Lower lobe of right lung (tissue), 2 donors: ENCODE measurements at regions not wholly inside any gene's neighbourhood (a gene's known extent, or its start where the extent isn't known, plus 50 kb on each side); places are given as distances from the start of the nearest gene placed in this dataset.

Source experiments
- ATAC-seq, 2 donors: fragments of 200-7000 bp; cut with Tn5 transposase; one replicate each; pipeline ENCODE4 v1.9.1; 2020 to 2022; ENCODE audit warnings: mild to moderate bottlenecking in 2 of 2, moderate library complexity in 2 of 2
- DNase-seq: peaks from one replicate; pipeline ENCODE4 v3.0.0-alpha.2; 2020
- H3K27ac ChIP-seq: fragments of 200-600 bp; one replicate; pipeline ENCODE4 v1.8.0; 2022
- H3K27me3 ChIP-seq: fragments of 200-600 bp; one replicate; pipeline ENCODE4 v1.8.0; 2022; ENCODE audit warnings: low read depth
- H3K36me3 ChIP-seq: fragments of 200-600 bp; one replicate; pipeline ENCODE4 v1.8.0; 2022; ENCODE audit warnings: mild to moderate bottlenecking
- H3K4me1 ChIP-seq: fragments of 200-600 bp; one replicate; pipeline ENCODE4 v1.8.0; 2022
- H3K4me3 ChIP-seq: fragments of 200-600 bp; one replicate; pipeline ENCODE4 v1.8.0; 2022; ENCODE audit warnings: mild to moderate bottlenecking
- H3K9me3 ChIP-seq: fragments of 200-600 bp; one replicate; pipeline ENCODE4 v1.8.0; 2022
- intact Hi-C: fragments of 100-400 bp; cut with DNase I; formaldehyde crosslinking; loops from one replicate; pipeline ENCODE4 v1.11.0; 2022
- TF ChIP-seq, protein P1 (sequence below): fragments of 200-600 bp; IDR thresholded peaks from one replicate; pipeline ENCODE4 v1.8.0; 2022; ENCODE audit warnings: antibody characterized with exemption, mild to moderate bottlenecking
- donor health status: DM: no; HTN: yes; CAD: no; lungs with severe emphysema.

DNA sequence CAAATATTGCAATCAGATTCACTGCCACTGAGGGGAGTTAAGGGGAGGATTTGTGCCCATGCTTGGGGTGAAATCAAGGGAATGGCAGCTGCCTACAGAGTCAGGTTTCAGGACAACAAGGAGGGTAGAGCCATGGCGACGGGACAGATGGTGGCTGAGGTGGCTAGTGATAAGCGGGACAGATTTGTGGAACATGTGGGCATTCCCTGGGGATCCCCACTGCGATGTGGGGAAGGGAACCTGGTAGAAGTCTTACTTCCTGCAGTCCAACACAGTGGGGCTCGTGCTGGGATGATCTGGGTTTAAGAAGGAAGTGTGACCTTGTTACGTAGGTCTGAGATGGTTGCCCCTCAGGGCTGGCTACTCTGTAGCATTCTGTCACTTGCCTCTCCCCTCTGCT, 292.0 kb upstream of the JARID2 start:
- Histone ChIP-seq H3K9me3 (no peaks in the 10 kb centered on the region), H3K4me1 (no peaks in the 10 kb centered on the region), H3K4me3 (no peak overlapping the region), H3K27me3 (no peaks in the 10 kb centered on the region), H3K36me3 (no peaks in the 10 kb centered on the region), H3K27ac (no peak overlapping the region)
- ATAC-seq (no peak), DNase-seq (no peak)
- intact Hi-C loops, result no loop called here
- TF ChIP-seq, protein P1, sequence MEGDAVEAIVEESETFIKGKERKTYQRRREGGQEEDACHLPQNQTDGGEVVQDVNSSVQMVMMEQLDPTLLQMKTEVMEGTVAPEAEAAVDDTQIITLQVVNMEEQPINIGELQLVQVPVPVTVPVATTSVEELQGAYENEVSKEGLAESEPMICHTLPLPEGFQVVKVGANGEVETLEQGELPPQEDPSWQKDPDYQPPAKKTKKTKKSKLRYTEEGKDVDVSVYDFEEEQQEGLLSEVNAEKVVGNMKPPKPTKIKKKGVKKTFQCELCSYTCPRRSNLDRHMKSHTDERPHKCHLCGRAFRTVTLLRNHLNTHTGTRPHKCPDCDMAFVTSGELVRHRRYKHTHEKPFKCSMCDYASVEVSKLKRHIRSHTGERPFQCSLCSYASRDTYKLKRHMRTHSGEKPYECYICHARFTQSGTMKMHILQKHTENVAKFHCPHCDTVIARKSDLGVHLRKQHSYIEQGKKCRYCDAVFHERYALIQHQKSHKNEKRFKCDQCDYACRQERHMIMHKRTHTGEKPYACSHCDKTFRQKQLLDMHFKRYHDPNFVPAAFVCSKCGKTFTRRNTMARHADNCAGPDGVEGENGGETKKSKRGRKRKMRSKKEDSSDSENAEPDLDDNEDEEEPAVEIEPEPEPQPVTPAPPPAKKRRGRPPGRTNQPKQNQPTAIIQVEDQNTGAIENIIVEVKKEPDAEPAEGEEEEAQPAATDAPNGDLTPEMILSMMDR, result no peak

DNA sequence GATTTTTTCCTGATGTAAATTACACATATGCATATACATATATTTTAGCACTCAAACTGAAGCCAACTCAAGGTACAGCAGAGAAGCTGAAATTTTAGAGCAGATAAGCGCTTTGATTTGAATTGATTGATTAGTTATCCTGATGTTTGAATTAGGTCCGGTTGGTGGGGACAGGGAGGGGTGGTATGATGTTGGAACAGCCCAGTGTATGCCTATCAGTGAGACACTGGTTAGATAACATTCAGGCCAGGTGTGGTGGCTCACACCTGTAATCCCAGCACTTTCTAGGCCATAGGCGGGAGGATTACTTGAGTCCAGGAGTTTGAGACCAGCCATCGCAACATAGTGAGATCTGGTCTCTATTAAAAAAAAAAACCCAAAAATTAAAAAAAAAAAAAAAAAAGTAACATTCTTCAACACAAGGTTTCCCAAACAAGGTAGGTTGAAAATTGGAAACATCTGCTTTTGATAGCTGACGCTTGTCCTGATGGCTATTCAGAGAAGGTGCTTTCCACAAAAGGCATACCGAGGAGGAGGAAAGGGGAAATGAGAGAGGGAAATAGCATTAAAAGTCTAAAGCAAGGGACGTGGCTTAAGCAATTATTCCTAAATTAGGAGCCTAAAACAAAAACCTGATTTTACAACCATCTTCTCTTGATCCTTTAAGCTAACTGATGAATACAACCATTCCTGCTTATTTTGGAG, 288.4 kb upstream of the JARID2 start:
- no peaks in the 10 kb centered on the region for H3K27me3 ChIP-seq
- H3K27ac ChIP-seq, result no peak overlapping the region
- intact Hi-C loops, result no loop called here
- TF ChIP-seq, protein P1, result no peak
- DNase-seq, result no peak
- no peaks in the 10 kb centered on the region for H3K9me3 ChIP-seq
- no peak overlapping the region for H3K4me3 ChIP-seq
- ATAC-seq, result no peak
- H3K36me3 ChIP-seq, result no peaks in the 10 kb centered on the region
- no peaks in the 10 kb centered on the region for H3K4me1 ChIP-seq

DNA sequence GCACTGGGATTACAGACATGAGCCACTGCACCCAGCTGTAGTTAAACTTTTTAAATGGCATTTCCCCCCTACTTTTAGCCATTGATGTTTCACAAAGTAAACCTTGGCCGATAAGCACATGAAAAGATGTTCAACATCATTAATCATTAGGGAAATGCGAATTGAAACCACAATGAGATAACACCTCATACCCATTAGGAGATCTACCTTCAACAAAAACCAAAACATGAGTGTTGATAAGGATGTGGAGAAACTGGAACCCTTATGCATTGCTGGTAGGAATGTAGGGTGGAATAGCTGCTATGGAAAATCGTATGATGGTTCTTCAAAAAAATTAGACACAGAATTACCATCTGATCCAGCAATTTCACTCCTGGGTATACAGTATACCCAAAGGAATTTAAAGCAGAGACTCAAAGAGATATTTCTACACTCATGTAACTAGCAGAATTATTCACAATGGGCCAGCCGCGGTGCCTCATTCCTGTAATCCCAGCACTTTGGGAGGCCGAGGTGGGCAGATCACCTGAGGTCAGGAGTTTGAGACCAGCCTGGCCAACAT, 286.5 kb upstream of the JARID2 start:
- TF ChIP-seq, protein P1, result no peak
- Histone ChIP-seq H3K36me3 (no peaks in the 10 kb centered on the region), H3K9me3 (no peaks in the 10 kb centered on the region), H3K27me3 (no peaks in the 10 kb centered on the region), H3K4me3 (no peak overlapping the region), H3K4me1 (no peaks in the 10 kb centered on the region), H3K27ac (no peak overlapping the region)
- ATAC-seq, result no peak
- DNase-seq, result no peak
- intact Hi-C loops, result no loop called here

- intact Hi-C loops, result no loop called here
- Histone ChIP-seq H3K27ac (no peak overlapping the region), H3K9me3 (no peaks in the 10 kb centered on the region), H3K4me1 (no peaks in the 10 kb centered on the region), H3K27me3 (no peaks in the 10 kb centered on the region), H3K36me3 (no peaks in the 10 kb centered on the region), H3K4me3 (no peak overlapping the region)
- TF ChIP-seq, protein P1, result no peak
- no peak for DNase-seq
- no peak for ATAC-seq
Observed at GRCh38 chr6:14964556-14965270, 281.2 kb upstream of the JARID2 start.

DNA sequence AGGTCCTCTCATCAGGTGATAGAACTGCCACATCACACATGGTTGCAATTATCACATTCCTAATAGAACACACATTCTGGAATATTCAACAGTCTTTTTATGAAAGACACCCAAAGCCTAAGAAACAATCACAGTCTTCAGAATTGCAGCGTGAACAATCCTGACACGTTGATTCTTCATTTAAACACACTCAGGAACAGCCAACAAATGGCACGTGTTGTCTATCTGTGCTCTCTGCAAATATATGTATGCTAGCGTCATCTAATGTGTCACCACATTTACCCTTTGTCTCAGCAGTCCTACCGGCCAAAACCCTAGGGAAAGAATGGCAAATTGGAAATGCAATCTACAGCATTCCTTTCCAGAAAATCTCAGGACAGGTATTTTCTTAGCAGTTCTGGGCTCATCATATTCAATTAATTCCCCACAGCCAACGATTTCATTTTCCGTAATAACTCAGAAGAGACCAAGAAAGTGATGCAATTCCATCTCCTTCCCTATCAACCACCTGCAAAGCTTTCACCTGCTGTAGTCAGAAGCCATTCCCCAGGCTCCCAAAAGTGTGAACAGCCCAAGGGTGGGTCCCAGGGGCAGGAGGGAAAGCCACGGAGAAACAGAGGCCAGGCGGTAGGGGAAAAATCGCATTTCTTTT, 280.3 kb upstream of the JARID2 start:
- no peak for DNase-seq
- Histone ChIP-seq H3K9me3 (no peaks in the 10 kb centered on the region), H3K4me1 (no peaks in the 10 kb centered on the region), H3K27ac (no peak overlapping the region), H3K36me3 (no peaks in the 10 kb centered on the region), H3K4me3 (no peak overlapping the region), H3K27me3 (no peaks in the 10 kb centered on the region)
- TF ChIP-seq, protein P1, result no peak
- intact Hi-C loops, result no loop called here
- no peak for ATAC-seq
